ENCODE measurements at regions not wholly inside any gene's neighbourhood (a gene's known extent, or its start where the extent isn't known, plus 50 kb on each side); places are given as distances from the start of the nearest gene placed in this dataset.
"Not testable (repeated sequence)": the region's sequence is repeated elsewhere in the genome, so short reads cannot be mapped to it uniquely, and the experiment has no call there.

DNA sequence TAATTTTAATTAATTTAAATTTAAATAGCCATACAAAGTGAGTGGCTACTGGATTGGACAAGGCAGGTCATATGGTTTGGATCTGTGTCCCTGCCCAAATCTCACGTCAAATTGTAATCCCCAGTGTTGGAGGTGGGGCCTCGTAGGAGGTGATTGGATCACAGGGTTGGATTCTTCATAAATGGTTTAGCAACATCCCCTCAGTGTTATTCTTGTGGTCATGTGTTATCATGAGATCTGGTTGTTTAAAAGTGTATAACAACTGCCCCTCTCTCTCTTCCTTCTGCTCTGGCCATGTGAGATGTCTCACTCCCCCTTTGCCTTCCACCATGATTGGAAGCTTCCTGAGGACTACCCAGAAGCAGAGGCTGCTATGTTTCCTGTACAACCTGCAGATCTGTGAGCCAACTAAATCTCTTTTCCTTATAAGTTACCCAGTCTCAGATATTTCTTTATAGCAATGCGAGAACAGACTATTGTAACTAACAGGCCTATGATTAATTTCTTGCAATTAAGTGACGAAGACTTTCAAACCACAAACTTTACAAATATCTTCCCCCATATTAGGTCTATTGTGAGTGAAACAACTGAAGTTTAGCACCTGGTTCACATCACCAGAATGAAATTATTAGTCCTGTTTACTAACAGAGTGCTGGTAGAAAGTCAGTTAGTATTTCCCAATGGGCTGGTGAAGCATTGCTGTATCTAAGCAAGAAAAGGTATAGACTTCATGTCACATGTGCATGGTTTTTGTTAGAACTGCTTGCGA is 60.0 kb upstream of the TNFAIP3 start:
- 87% methylated on average over 5 of the region's 5 CpGs for WGBS (ENCODE audit: missing lambda C conversion rate)
- no peaks in the 10 kb centered on the region for H3K9me3 ChIP-seq
- H3K4me1 ChIP-seq: peaks cover 25% of the 10 kb centered on the region; the same call in 2 of the 3 replicates
- TF ChIP-seq ZC3H11A (IDR thresholded peaks at IDR 0.05) (no peak), EP300 (IDR thresholded peaks at IDR 0.05) (no peak), ZFP36 (IDR thresholded peaks at IDR 0.05; ENCODE audit: borderline replicate concordance, partially characterized antibody) (no peak), MYC (IDR thresholded peaks at IDR 0.05; ENCODE audit: borderline replicate concordance, low read length) (no peak), HDAC2 (IDR thresholded peaks at IDR 0.05) (no peak), JUNB (IDR thresholded peaks at IDR 0.05) (no peak)
- no peak overlapping the region for H3K4me2 ChIP-seq
- DNase-seq (ENCODE audit: low read depth in 1 of 2, low spot score in 1 of 2): no peak
- ATAC-seq: no peak
- ChIA-PET CTCF (interaction anchor here (1.3 kb wide), 1 partner anchor 59 kb away, joined by 3 read pairs; no protein-coding TSS in a partner anchor), POLR2A (no interaction called here)
- no peak for FAIRE-seq
- peak overlapping the region in 1 of 2 experiments; percentile 40; a peak in 1 of 6 replicates for H3K27ac ChIP-seq
- H3K4me3 ChIP-seq: no peak overlapping the region

DNA sequence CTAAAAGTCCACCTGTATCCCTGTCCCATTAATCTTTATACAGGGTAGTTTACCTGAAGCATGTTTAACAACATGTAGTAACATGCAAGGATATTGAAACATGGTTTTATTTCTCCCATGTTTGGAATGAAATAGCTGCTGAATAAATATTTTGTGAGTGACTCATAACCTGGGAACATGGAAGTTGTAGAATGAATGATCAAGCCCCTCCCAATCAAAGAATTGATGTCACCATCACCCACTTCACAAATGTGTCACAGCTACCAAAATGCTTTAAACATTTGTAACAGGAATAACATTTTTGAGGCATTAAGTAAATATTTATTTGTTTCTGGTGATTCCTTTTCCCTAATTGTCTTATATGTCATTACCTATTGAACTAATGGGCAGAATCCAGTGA is 58.9 kb upstream of the TNFAIP3 start:
- FAIRE-seq (no peak), ATAC-seq (no peak), DNase-seq (ENCODE audit: low read depth in 1 of 2, low spot score in 1 of 2) (peak in 1 of 2 experiments; percentile 19)
- no peak for TF ChIP-seq HDAC2 (IDR thresholded peaks at IDR 0.05)
- TF ChIP-seq FOSL2 (IDR thresholded peaks at IDR 0.05): no peak
- TF ChIP-seq FOSL2 (CRISPR knock-in tag; IDR thresholded peaks at IDR 0.05): peak; percentile 70
- TF ChIP-seq POLR2AphosphoS2 (conservative IDR thresholded peaks at IDR 0.05; ENCODE audit: low read length): no peak
- ChIA-PET POLR2A (no interaction called here), CTCF (interaction anchor here (1.3 kb wide), 1 partner anchor 58 kb away, joined by 3 read pairs; no protein-coding TSS in a partner anchor)
- Histone ChIP-seq H3K9me3 (no peaks in the 10 kb centered on the region), H3K4me1 (peaks cover 26% of the 10 kb centered on the region; the same call in 2 of the 3 replicates), H3K4me2 (peak overlapping the region; percentile 15; the same call in 1 of the 3 replicates), H3K4me3 (no peak overlapping the region), H3K27ac (peak overlapping the region; percentile 57 to 60; a peak in 3 of 6 replicates)

DNA sequence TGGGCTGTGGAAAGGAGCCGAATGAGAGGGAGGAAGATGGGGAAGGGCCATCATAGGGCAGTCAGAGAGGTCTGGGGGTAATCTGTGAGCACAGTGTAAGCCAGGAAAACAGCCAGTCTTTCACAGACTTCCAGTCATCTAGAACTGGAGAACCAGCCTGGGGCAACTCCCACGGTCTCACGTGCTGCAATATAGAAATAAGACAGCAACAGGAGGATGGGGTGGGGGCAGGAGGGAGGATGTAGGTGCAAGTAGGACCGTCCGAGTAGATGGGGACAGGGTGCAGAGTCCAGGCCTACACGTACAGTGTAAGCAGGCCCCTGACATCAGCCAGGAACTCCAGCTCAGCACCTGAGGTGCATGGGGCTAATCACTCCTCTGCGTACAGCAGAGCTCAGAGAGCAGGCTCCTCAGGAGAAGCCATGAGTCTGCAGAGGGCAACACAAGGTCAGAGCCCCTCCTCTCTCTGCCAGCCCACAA is 58.2 kb upstream of the TNFAIP3 start:
- ChIA-PET POLR2A (interaction anchor here (0.6 kb wide), 1 partner anchor 83 kb away, joined by 3 read pairs; no protein-coding TSS in a partner anchor), CTCF (interaction anchor here (0.6 to 3.9 kb wide), 4 partner anchors 9 to 534 kb away, joined by 3 to 14 read pairs (median 3); no protein-coding TSS in a partner anchor)
- no peak for DNase-seq (ENCODE audit: low read depth in 1 of 2, low spot score in 1 of 2)
- Histone ChIP-seq H3K9me3 (no peaks in the 10 kb centered on the region), H3K27ac (peak overlapping the region; percentile 57 to 58; a peak in 2 of 6 replicates), H3K4me2 (peak overlapping the region; percentile 15; the same call in 1 of the 3 replicates), H3K4me1 (peaks cover 26% of the 10 kb centered on the region; the same call in 2 of the 3 replicates), H3K4me3 (no peak overlapping the region)
- no peak for FAIRE-seq
- WGBS (ENCODE audit: missing lambda C conversion rate): 81% methylated on average over 7 of the region's 7 CpGs
- peak in 1 of 2 experiments; percentile 12; a peak in 1 of 6 replicates for ATAC-seq
- TF ChIP-seq MAZ (IDR thresholded peaks at IDR 0.05; ENCODE audit: borderline replicate concordance, low read depth, low read length) (no peak), HOXA7 (CRISPR knock-in tag; IDR thresholded peaks at IDR 0.05) (no peak), NR3C1 (IDR thresholded peaks at IDR 0.05) (no peak), CBX8 (IDR thresholded peaks at IDR 0.05) (no peak), KDM5A (IDR thresholded peaks at IDR 0.05) (no peak), EP300 (IDR thresholded peaks at IDR 0.05) (no peak), RARB (CRISPR knock-in tag; IDR thresholded peaks at IDR 0.05) (no peak), CBX2 (IDR thresholded peaks at IDR 0.05; ENCODE audit: borderline replicate concordance, low read depth) (no peak), JUNB (IDR thresholded peaks at IDR 0.05) (no peak)
- TF ChIP-seq, protein P1, sequence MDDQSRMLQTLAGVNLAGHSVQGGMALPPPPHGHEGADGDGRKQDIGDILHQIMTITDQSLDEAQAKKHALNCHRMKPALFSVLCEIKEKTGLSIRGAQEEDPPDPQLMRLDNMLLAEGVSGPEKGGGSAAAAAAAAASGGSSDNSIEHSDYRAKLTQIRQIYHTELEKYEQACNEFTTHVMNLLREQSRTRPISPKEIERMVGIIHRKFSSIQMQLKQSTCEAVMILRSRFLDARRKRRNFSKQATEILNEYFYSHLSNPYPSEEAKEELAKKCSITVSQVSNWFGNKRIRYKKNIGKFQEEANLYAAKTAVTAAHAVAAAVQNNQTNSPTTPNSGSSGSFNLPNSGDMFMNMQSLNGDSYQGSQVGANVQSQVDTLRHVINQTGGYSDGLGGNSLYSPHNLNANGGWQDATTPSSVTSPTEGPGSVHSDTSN (IDR thresholded peaks at IDR 0.05): no peak
- TF ChIP-seq, protein P2, sequence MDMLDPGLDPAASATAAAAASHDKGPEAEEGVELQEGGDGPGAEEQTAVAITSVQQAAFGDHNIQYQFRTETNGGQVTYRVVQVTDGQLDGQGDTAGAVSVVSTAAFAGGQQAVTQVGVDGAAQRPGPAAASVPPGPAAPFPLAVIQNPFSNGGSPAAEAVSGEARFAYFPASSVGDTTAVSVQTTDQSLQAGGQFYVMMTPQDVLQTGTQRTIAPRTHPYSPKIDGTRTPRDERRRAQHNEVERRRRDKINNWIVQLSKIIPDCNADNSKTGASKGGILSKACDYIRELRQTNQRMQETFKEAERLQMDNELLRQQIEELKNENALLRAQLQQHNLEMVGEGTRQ (IDR thresholded peaks at IDR 0.05): no peak
- TF ChIP-seq, protein P3, sequence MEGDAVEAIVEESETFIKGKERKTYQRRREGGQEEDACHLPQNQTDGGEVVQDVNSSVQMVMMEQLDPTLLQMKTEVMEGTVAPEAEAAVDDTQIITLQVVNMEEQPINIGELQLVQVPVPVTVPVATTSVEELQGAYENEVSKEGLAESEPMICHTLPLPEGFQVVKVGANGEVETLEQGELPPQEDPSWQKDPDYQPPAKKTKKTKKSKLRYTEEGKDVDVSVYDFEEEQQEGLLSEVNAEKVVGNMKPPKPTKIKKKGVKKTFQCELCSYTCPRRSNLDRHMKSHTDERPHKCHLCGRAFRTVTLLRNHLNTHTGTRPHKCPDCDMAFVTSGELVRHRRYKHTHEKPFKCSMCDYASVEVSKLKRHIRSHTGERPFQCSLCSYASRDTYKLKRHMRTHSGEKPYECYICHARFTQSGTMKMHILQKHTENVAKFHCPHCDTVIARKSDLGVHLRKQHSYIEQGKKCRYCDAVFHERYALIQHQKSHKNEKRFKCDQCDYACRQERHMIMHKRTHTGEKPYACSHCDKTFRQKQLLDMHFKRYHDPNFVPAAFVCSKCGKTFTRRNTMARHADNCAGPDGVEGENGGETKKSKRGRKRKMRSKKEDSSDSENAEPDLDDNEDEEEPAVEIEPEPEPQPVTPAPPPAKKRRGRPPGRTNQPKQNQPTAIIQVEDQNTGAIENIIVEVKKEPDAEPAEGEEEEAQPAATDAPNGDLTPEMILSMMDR (IDR thresholded peaks at IDR 0.05): no peak

DNA sequence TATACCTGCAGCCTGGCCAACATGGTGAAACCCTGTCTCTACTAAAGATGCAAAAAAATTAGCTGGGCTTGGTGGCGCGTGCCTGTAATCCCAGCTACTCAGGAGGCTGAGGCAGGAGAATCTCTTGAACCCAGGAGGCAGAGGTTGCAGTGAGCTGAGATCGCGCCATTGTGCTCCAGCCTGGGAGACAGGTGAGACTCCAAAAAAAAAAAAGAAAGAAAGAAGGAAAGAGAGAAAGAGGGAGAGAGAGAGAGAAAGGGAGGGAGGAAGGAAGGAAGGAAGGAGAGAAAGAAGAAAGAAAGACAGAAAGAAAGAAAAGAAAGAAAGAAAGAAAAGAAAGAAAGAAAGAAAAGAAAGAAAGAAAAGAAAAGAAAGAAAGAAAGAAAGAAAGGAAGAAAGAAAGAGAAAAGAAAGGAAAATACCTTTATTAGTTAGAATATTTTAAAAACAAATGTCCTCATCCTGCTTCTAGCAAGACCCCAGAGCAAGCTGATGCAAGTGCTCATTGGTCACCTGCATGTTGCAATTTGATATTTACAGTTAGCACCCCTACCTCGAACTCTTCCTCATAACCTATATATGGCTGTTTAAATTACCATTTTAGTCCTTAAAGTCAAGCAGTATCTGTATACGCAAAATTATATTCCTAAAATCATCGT is 57.0 kb upstream of the TNFAIP3 start:
- ATAC-seq; DNase-seq (ENCODE audit: low read depth in 1 of 2, low spot score in 1 of 2); H3K9me3 ChIP-seq; FAIRE-seq; H3K4me2 ChIP-seq; H3K4me3 ChIP-seq; POLR2A ChIA-PET: not testable (repeated sequence)
- Histone ChIP-seq H3K27ac (peak overlapping the region in 1 of 2 experiments; percentile 78; a peak in 1 of 6 replicates), H3K4me1 (peaks cover 26% of the 10 kb centered on the region; the same call in 2 of the 3 replicates)
- CTCF ChIA-PET: interaction anchor here (1.3 to 3.9 kb wide), 3 partner anchors 10 to 135 kb away, joined by 4 to 14 read pairs (median 5); no protein-coding TSS in a partner anchor
- WGBS (ENCODE audit: missing lambda C conversion rate): 77% methylated on average over 7 of the region's 7 CpGs

All from A549 (cell line).